Liver (tissue), 3 donors: ENCODE measurements at regions not wholly inside any gene's neighbourhood (a gene's known extent, or its start where the extent isn't known, plus 50 kb on each side); places are given as distances from the start of the nearest gene placed in this dataset.

Source experiments
- CTCF ChIP-seq: fragments of 150-350 bp; IDR thresholded peaks from 2 replicates; pipeline ENCODE4 v1.5.1; 2017; ENCODE audit warnings: improper control_type of control experiment, low read depth, low read length; ENCODE audit not compliant: missing input control
- EGR1 ChIP-seq, 2 donors: IDR thresholded peaks; 2 replicates each; pipeline ENCODE4 v1.6.1; 2016 to 2018; ENCODE audit warnings: antibody characterized with exemption in 2 of 2, low read depth in 2 of 2
- GABPA ChIP-seq, 2 donors: IDR thresholded peaks in 1 of 2; conservative IDR thresholded peaks in 1 of 2; 2 replicates each; pipeline ENCODE4 v1.6.1; 2016; ENCODE audit warnings: antibody characterized with exemption in 2 of 2, mild to moderate bottlenecking in 1 of 2, moderate library complexity in 1 of 2
- HNF4G ChIP-seq: IDR thresholded peaks from 2 replicates; pipeline ENCODE4 v1.6.1; 2016; ENCODE audit warnings: antibody characterized with exemption
- JUND ChIP-seq, 2 donors: IDR thresholded peaks; 2 replicates each; pipeline ENCODE4 v1.6.1; 2016; ENCODE audit warnings: antibody characterized with exemption in 2 of 2
- donor health status: healthy.
- donor health status: healthy.

- TF ChIP-seq CTCF (no peak), GABPA (IDR thresholded peaks at IDR 0.05 in 1 of 2, conservative IDR thresholded peaks at IDR 0.05 in 1 of 2) (no peak), EGR1 (IDR thresholded peaks at IDR 0.05; ENCODE audit: low read depth in 2 of 2) (no peak), JUND (IDR thresholded peaks at IDR 0.05) (no peak), HNF4G (no peak)
Observed at GRCh38 chr3:115537669-115538068, 85.6 kb upstream of the GAP43 start.
